K562 (cell line): ENCODE measurements at regions not wholly inside any gene's neighbourhood (a gene's known extent, or its start where the extent isn't known, plus 50 kb on each side); places are given as distances from the start of the nearest gene placed in this dataset.

Experiments
- CREM ChIP-seq: IDR thresholded peaks from 2 replicates; pipeline ENCODE4 v1.6.1; 2014; ENCODE audit warnings: antibody characterized with exemption, low read depth
- KAT2B ChIP-seq: IDR thresholded peaks from one replicate; pipeline ENCODE4 v1.6.1; 2012; ENCODE audit warnings: low read depth, mild to moderate bottlenecking, control low read depth, inconsistent platforms, low read length, moderate library complexity
- NFRKB ChIP-seq: fragments of 450-650 bp; IDR thresholded peaks from 2 replicates; pipeline ENCODE4 v1.6.1; 2016; ENCODE audit warnings: low read depth
- PTTG1 ChIP-seq: fragments of 450-650 bp; IDR thresholded peaks from 2 replicates; pipeline ENCODE4 v1.6.1; 2016; ENCODE audit warnings: low read depth, mild to moderate bottlenecking, missing genetic modification characterization, missing compliant biosample characterization
- SIN3A ChIP-seq, 2 experiments: fragments of 150-350 bp in 1 of 2; IDR thresholded peaks; 2 replicates each; pipeline ENCODE4 v1.6.1; 2011 to 2016; ENCODE audit warnings: borderline replicate concordance in 2 of 2, low read depth in 2 of 2, low read length in 2 of 2, mild to moderate bottlenecking in 2 of 2, moderate library complexity in 2 of 2; ENCODE audit not compliant: control insufficient read depth in 1 of 2
- ZNF644 ChIP-seq: fragments of 200-800 bp; sonication (Bioruptor generic); IDR thresholded peaks from 2 replicates; pipeline ENCODE4 v1.6.1; 2016; ENCODE audit warnings: low read depth, missing genetic modification characterization, missing compliant biosample characterization
- TF ChIP-seq, protein P1 (sequence below): fragments of 450-650 bp; IDR thresholded peaks from 2 replicates; pipeline ENCODE4 v1.6.1; 2016; ENCODE audit warnings: low read depth, mild to moderate bottlenecking, moderate library complexity

- TF ChIP-seq KAT2B (no peak), PTTG1 (tag) (no peak), CREM (no peak), ZNF644 (tag) (no peak), NFRKB (no peak), SIN3A (IDR thresholded peaks at IDR 0.05; ENCODE audit: borderline replicate concordance in 2 of 2, control insufficient read depth in 1 of 2, low read depth in 2 of 2, low read length in 2 of 2) (no peak)
- TF ChIP-seq, protein P1, sequence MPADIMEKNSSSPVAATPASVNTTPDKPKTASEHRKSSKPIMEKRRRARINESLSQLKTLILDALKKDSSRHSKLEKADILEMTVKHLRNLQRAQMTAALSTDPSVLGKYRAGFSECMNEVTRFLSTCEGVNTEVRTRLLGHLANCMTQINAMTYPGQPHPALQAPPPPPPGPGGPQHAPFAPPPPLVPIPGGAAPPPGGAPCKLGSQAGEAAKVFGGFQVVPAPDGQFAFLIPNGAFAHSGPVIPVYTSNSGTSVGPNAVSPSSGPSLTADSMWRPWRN, result no peak
These were observed 112.5 kb upstream of the PRSS1 start for GRCh38 chr7:142636751-142637150.
